ENCODE measurements at regions not wholly inside any gene's neighbourhood (a gene's known extent, or its start where the extent isn't known, plus 50 kb on each side); places are given as distances from the start of the nearest gene placed in this dataset.
A peak's percentile ranks its signal among the peaks of the same experiment; 100 is the strongest.
"Not testable (repeated sequence)": the region's sequence is repeated elsewhere in the genome, so short reads cannot be mapped to it uniquely, and the experiment has no call there.

- no peak overlapping the region for H3K4me3 ChIP-seq
- in situ Hi-C loops (cut with MboI; ENCODE audit: low pct_unique_long_range_greater_than_20kb in 2 of 9, low sequenced_read_pairs in 9 of 9, unreplicated experiment in 9 of 9) = no loop called here
- H3K27ac ChIP-seq = no peak overlapping the region
- no peak for ATAC-seq (replicated peaks in 6 of 8)
- peaks cover 0 to 5% of the 10 kb centered on the region in 2 donors for H3K4me1 ChIP-seq (replicated peaks in 1 of 2)
- 0 to 100% (median 89%) methylated on average over 2 to 6 of the region's 8 CpGs; no CpG with 5 or more reads in 5 of the 10 experiments for WGBS, 10 experiments
Measured at GRCh38 chr2:234403074-234403473, 93.8 kb downstream of the ARL4C start.

DNA sequence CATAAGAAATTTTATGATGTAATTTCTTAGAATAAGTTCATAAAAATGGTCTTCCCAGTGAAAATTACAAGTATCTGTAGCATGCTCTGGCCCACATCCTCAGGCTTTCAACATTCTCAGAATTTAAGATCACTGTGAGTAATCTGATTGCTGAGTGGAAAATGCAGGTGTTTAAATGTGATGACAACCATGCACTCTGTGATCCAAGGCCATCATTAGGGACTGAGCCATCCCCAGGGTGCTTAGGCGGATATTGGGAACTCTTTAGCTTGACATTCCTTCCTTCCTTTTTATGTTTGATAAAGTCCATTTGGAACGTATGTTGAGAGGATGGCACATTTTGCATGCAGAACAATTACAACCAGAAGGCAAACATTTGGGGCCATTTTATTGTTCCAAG lies 95.5 kb downstream of the ARL4C start:
- in situ Hi-C loops (cut with MboI; ENCODE audit: low pct_unique_long_range_greater_than_20kb in 2 of 9, low sequenced_read_pairs in 9 of 9, unreplicated experiment in 9 of 9) = no loop called here
- Histone ChIP-seq H3K4me3 (no peak overlapping the region), H3K27ac (no peak overlapping the region), H3K4me1 (replicated peaks in 1 of 2) (peaks cover 0 to 5% of the 10 kb centered on the region in 2 donors)
- 50 to 100% (median 92%) methylated on average over 1 to 2 of the region's 2 CpGs; no CpG with 5 or more reads in 3 of the 10 experiments for WGBS, 10 experiments
- ATAC-seq (replicated peaks in 6 of 8) = no peak

DNA sequence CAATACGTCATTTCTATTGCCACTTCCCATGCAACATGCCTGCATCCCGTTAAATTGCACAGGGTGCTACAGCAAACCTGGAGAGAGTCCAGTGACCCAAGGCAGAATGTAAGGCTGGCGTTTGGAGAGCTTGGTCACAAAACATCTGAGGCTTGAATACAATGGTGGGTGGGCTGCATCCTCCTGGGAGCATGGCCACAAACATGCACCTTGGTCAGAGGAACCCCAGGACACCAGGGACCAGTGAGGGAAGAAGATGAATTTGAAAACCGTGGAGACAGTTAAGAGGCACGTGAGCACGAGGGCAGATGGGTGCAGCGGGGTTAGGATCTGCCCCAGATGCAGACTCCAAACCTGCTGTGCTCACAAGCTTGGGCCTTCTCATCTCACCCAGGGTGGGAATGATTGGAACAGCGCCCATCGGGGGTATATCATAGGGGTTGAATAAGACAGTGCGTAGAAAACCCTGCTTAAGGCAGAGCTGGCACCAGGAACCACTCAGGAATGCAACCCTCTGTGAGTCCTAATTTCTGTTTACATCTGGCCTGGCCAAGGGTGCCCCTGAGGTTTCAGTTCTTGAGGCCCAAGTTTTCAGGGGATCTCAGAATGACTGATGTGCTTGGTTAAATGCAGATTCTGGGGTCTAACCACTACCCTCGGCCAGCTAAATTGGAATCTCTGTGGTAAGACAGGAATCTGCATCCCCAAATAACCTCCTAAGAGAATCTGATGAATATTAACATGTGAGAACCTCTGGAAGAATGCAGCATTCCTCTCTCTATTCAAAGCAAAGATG lies 97.2 kb downstream of the ARL4C start:
- in situ Hi-C loops (cut with MboI; ENCODE audit: low pct_unique_long_range_greater_than_20kb in 2 of 9, low sequenced_read_pairs in 9 of 9, unreplicated experiment in 9 of 9) = no loop called here
- Histone ChIP-seq H3K27ac (no peak overlapping the region), H3K4me1 (replicated peaks in 1 of 2) (peaks cover 0 to 9% of the 10 kb centered on the region in 2 donors), H3K4me3 (no peak overlapping the region)
- 0 to 100% (median 90%) methylated on average over 1 to 7 of the region's 11 CpGs; no CpG with 5 or more reads in 3 of the 10 experiments for WGBS, 10 experiments
- peak in 1 of 8 experiments; percentile 20 for ATAC-seq (replicated peaks in 6 of 8)

DNA sequence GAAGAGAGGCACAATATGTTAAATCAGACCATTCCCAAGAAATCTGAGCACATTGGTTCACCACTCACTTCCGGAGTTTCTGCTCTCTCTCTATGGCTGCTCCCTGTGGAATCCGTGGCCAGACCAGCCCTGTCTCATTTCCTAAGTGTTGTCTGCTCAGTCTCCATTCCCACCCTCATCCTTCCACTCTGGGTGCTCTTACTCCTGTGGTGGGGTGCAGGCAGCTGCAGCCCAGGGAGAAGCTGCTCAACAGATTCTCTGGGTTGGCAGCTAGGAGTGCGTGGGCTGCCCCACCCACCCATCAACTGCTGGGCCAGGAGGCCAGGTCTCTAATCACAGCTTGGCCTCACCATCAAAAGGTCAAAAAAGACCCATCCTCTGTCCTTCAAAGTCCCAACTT lies 98.3 kb downstream of the ARL4C start:
- in situ Hi-C loops (cut with MboI; ENCODE audit: low pct_unique_long_range_greater_than_20kb in 2 of 9, low sequenced_read_pairs in 9 of 9, unreplicated experiment in 9 of 9) = no loop called here
- no peak overlapping the region for H3K4me3 ChIP-seq
- 0 to 100% (median 67%) methylated on average over 1 to 2 of the region's 3 CpGs; no CpG with 5 or more reads in 5 of the 10 experiments for WGBS, 10 experiments
- no peak for ATAC-seq (replicated peaks in 6 of 8)
- peaks cover 0 to 6% of the 10 kb centered on the region in 2 donors for H3K4me1 ChIP-seq (replicated peaks in 1 of 2)
- H3K27ac ChIP-seq = no peak overlapping the region

- peaks cover 0 to 6% of the 10 kb centered on the region in 2 donors for H3K4me1 ChIP-seq (replicated peaks in 1 of 2)
- no peak overlapping the region for H3K4me3 ChIP-seq
- H3K27ac ChIP-seq = no peak overlapping the region
- WGBS, 10 experiments = 20 to 100% (median 53%) methylated on average over 1 to 5 of the region's 6 CpGs; no CpG with 5 or more reads in 3 of the 10 experiments
- in situ Hi-C loops (cut with MboI; ENCODE audit: low pct_unique_long_range_greater_than_20kb in 2 of 9, low sequenced_read_pairs in 9 of 9, unreplicated experiment in 9 of 9) = no loop called here
- ATAC-seq (replicated peaks in 6 of 8) = peak in 5 of 8 experiments; percentile 41 to 66 (median 50)
Measured at GRCh38 chr2:234395891-234396420, 100.9 kb downstream of the ARL4C start.

- in situ Hi-C loops (cut with MboI; ENCODE audit: low pct_unique_long_range_greater_than_20kb in 2 of 9, low sequenced_read_pairs in 9 of 9, unreplicated experiment in 9 of 9) = no loop called here
- WGBS, 10 experiments = 50 to 100% (median 82%) methylated on average over 1 to 3 of the region's 4 CpGs; no CpG with 5 or more reads in 2 of the 10 experiments
- ATAC-seq (replicated peaks in 6 of 8) = no peak
- Histone ChIP-seq H3K4me1 (replicated peaks in 1 of 2) (peaks cover 0 to 6% of the 10 kb centered on the region in 2 donors), H3K27ac (no peak overlapping the region), H3K4me3 (no peak overlapping the region)
Measured at GRCh38 chr2:234394450-234394849, 102.4 kb downstream of the ARL4C start.

DNA sequence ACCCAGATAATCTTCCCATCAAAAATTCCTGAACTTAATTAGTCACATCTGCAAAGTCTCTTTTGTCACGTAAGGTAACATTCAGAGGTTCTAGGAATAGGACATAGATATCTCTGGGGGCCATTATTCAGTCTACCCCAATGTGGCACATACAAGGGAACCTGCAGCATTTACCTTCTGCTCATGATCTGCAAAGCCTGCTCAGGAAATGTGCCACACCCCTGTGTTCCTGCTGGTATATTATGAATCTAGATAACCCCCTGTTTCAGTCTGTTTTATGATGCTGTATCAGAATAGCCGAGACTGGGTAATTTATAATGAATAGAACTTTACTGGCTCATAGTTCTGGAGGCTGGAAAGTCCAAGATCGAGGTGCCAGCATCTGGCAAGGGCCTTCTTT lies 103.5 kb downstream of the ARL4C start:
- ATAC-seq (replicated peaks in 6 of 8) = no peak
- Histone ChIP-seq H3K4me3 (no peak overlapping the region), H3K27ac (no peak overlapping the region), H3K4me1 (replicated peaks in 1 of 2) (peaks cover 0 to 6% of the 10 kb centered on the region in 2 donors)
- in situ Hi-C loops (cut with MboI; ENCODE audit: low pct_unique_long_range_greater_than_20kb in 2 of 9, low sequenced_read_pairs in 9 of 9, unreplicated experiment in 9 of 9) = no loop called here
- 20 to 100% (median 84%) methylated on average over 1 to 3 of the region's 3 CpGs; no CpG with 5 or more reads in 2 of the 10 experiments for WGBS, 10 experiments

GRCh38 chr2:234392041-234392615 lies 104.8 kb downstream of the ARL4C start:
- 48 to 95% (median 74%) methylated on average over 1 to 4 of the region's 4 CpGs for WGBS, 10 experiments
- ATAC-seq (replicated peaks in 6 of 8) = no peak
- Histone ChIP-seq H3K4me3 (no peak overlapping the region), H3K4me1 (replicated peaks in 1 of 2) (peaks cover 0 to 6% of the 10 kb centered on the region in 2 donors), H3K27ac (no peak overlapping the region)
- in situ Hi-C loops (cut with MboI; ENCODE audit: low pct_unique_long_range_greater_than_20kb in 2 of 9, low sequenced_read_pairs in 9 of 9, unreplicated experiment in 9 of 9) = no loop called here

DNA sequence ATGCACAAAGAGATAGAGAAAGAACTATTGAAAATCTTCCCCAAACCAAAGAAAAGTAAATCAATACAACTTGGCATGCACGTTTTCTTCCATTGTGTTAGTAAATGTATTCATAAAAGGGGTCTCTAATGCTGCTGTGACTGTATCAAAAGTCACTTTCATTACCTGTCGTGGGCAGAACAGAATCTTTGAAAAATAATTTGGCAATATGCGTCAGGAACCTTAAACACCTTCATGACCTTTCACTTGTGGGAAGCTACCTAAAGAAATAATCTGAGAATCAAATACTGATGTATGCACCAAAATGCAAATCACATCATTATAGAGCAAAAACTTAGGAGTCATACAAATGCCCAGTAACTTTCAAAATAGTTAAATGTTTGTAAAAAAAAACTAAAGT lies 105.3 kb downstream of the ARL4C start:
- Histone ChIP-seq H3K27ac (no peak overlapping the region), H3K4me1 (replicated peaks in 1 of 2) (peaks cover 0 to 6% of the 10 kb centered on the region in 2 donors), H3K4me3 (no peak overlapping the region)
- ATAC-seq (replicated peaks in 6 of 8) = no peak
- in situ Hi-C loops (cut with MboI; ENCODE audit: low pct_unique_long_range_greater_than_20kb in 2 of 9, low sequenced_read_pairs in 9 of 9, unreplicated experiment in 9 of 9) = no loop called here
- WGBS, 10 experiments = 13 to 94% (median 69%) methylated on average over 1 to 3 of the region's 3 CpGs; no CpG with 5 or more reads in 1 of the 10 experiments

DNA sequence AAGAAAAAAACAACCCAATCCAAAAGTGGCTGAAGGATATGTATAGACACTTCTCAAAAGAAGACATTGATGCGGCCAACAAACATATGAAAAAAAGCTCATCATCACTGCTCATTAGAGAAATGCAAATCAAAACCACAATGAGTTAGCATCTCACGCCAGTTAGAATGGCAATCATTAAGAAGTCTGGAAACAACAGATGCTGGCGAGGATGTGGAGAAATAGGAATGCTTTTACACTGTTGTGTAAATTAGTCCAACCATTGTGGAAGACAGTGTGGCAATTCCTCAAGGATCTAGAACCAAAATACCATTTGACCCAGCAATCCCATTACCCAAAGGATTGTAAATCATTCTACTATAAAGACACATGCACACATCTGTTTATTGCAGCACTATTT lies 107.2 kb downstream of the ARL4C start:
- ATAC-seq (replicated peaks in 6 of 8); H3K4me3 ChIP-seq; in situ Hi-C loops (cut with MboI; ENCODE audit: low pct_unique_long_range_greater_than_20kb in 2 of 9, low sequenced_read_pairs in 9 of 9, unreplicated experiment in 9 of 9); H3K4me1 ChIP-seq (replicated peaks in 1 of 2); H3K27ac ChIP-seq: not testable (repeated sequence)
- 62 to 100% (median 89%) methylated on average over 2 to 3 of the region's 3 CpGs; no CpG with 5 or more reads in 3 of the 10 experiments for WGBS, 10 experiments

GRCh38 chr2:234388591-234388990 lies 108.3 kb downstream of the ARL4C start:
- 0 to 100% (median 92%) methylated on average over 1 to 5 of the region's 5 CpGs; no CpG with 5 or more reads in 1 of the 10 experiments for WGBS, 10 experiments
- no peaks in the 10 kb centered on the region for H3K4me1 ChIP-seq (replicated peaks in 1 of 2)
- peak in 2 of 8 experiments; percentile 20 to 21 for ATAC-seq (replicated peaks in 6 of 8)
- in situ Hi-C loops (cut with MboI; ENCODE audit: low pct_unique_long_range_greater_than_20kb in 2 of 9, low sequenced_read_pairs in 9 of 9, unreplicated experiment in 9 of 9) = no loop called here
- H3K4me3 ChIP-seq = no peak overlapping the region
- no peak overlapping the region for H3K27ac ChIP-seq

DNA sequence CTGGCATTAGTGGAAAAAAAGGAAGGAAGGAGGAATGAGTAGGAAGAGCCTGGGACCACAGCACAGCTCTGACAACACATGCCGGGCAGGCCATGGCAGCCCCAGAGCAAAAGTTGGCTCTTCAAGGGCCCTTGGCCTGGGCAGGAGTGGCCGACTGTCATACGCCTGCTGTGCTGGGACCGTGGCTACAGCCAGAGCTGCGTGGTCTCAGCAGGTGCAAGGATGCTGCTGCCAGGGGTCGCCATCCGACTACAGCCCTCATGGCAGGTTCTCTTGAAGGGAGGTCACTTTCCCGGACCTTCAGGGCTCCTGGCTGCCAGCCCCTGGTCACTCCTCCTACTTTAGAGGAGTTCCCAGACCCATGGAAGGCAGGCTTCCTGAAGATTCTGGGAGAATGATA lies 109.9 kb downstream of the ARL4C start:
- no peak for ATAC-seq (replicated peaks in 6 of 8)
- Histone ChIP-seq H3K4me1 (replicated peaks in 1 of 2) (no peaks in the 10 kb centered on the region), H3K27ac (no peak overlapping the region), H3K4me3 (no peak overlapping the region)
- WGBS, 10 experiments = 67 to 100% (median 93%) methylated on average over 1 to 6 of the region's 8 CpGs; no CpG with 5 or more reads in 5 of the 10 experiments
- in situ Hi-C loops (cut with MboI; ENCODE audit: low pct_unique_long_range_greater_than_20kb in 2 of 9, low sequenced_read_pairs in 9 of 9, unreplicated experiment in 9 of 9) = no loop called here

GRCh38 chr2:234382131-234382530 lies 114.8 kb downstream of the ARL4C start:
- no peak for ATAC-seq (replicated peaks in 6 of 8)
- no peak overlapping the region for H3K27ac ChIP-seq
- peaks cover 12 to 15% of the 10 kb centered on the region in 2 donors for H3K4me1 ChIP-seq (replicated peaks in 1 of 2)
- H3K4me3 ChIP-seq = no peak overlapping the region
- in situ Hi-C loops (cut with MboI; ENCODE audit: low pct_unique_long_range_greater_than_20kb in 2 of 9, low sequenced_read_pairs in 9 of 9, unreplicated experiment in 9 of 9) = no loop called here
